Kidney (tissue), 13 donors: ENCODE measurements at regions not wholly inside any gene's neighbourhood (a gene's known extent, or its start where the extent isn't known, plus 50 kb on each side); places are given as distances from the start of the nearest gene placed in this dataset.

Experiments used
- DNase-seq, 5 donors: peaks; one replicate each; pipeline ENCODE4 v3.0.0-alpha.2; 2013 to 2020
- FAIRE-seq: peaks from 2 replicates; lab custom pipeline; 2012; peaks lifted over from hg19 to GRCh38; lab: Jason Lieb, UNC
- H3K27ac ChIP-seq, 2 donors: one replicate each; pipeline ENCODE4 v1.7.0; 2013; ENCODE audit warnings: low read depth in 2 of 2, low read length in 2 of 2, inconsistent platforms in 1 of 2
- H3K27me3 ChIP-seq: one replicate; pipeline ENCODE4 v1.7.1; 2013; ENCODE audit warnings: low read length, inconsistent platforms; ENCODE audit not compliant: control insufficient read depth, insufficient read depth
- H3K36me3 ChIP-seq, 3 donors: one replicate each; pipeline versions ENCODE4 v1.7.0 to v1.7.1; 2013; ENCODE audit warnings: low read length in 3 of 3, control low read depth in 1 of 3, inconsistent platforms in 1 of 3; ENCODE audit not compliant: insufficient read depth in 3 of 3, control insufficient read depth in 2 of 3
- H3K4me1 ChIP-seq, 3 donors: one replicate each; pipeline versions ENCODE4 v1.7.0 to v1.7.1; 2013; ENCODE audit warnings: low read length in 3 of 3, inconsistent platforms in 1 of 3, low read depth in 1 of 3; ENCODE audit not compliant: control insufficient read depth in 2 of 3, insufficient read depth in 2 of 3
- H3K4me3 ChIP-seq, 3 donors: one replicate each; pipeline versions ENCODE4 v1.7.0 to v1.8.1; 2013; ENCODE audit warnings: low read length in 3 of 3, control low read depth in 1 of 3, inconsistent platforms in 1 of 3
- H3K9ac ChIP-seq, 3 donors: one replicate each; pipeline versions ENCODE4 v1.7.0 to v1.7.1; 2013; ENCODE audit warnings: low read length in 3 of 3, control low read depth in 1 of 3, inconsistent platforms in 1 of 3
- H3K9me3 ChIP-seq, 3 donors: one replicate each; pipeline versions ENCODE4 v1.7.0 to v1.7.1; 2013; ENCODE audit warnings: low read length in 3 of 3, control low read depth in 1 of 3, inconsistent platforms in 1 of 3; ENCODE audit not compliant: control insufficient read depth in 2 of 3, insufficient read depth in 1 of 3
- CTCF ChIP-seq: IDR thresholded peaks from 3 replicates; pipeline ENCODE4 v1.5.1; 2012; ENCODE audit warnings: mild to moderate bottlenecking, moderate library complexity, borderline replicate concordance; ENCODE audit not compliant: insufficient read depth; ENCODE audit errors: extremely low read depth
- intact Hi-C: fragments of 100-400 bp; cut with DNase I; formaldehyde crosslinking; loops from one replicate; pipeline ENCODE4 v1.11.1; 2022
- donor health status: control.
- donor health status: control.
- donor health status: control.
- donor health status: control.
- donor health status: control.
- donor health status: DM: yes; HTN: yes; CAD: no.
- donor health status: Normal renal cell carcinoma (clear cell type).

DNA sequence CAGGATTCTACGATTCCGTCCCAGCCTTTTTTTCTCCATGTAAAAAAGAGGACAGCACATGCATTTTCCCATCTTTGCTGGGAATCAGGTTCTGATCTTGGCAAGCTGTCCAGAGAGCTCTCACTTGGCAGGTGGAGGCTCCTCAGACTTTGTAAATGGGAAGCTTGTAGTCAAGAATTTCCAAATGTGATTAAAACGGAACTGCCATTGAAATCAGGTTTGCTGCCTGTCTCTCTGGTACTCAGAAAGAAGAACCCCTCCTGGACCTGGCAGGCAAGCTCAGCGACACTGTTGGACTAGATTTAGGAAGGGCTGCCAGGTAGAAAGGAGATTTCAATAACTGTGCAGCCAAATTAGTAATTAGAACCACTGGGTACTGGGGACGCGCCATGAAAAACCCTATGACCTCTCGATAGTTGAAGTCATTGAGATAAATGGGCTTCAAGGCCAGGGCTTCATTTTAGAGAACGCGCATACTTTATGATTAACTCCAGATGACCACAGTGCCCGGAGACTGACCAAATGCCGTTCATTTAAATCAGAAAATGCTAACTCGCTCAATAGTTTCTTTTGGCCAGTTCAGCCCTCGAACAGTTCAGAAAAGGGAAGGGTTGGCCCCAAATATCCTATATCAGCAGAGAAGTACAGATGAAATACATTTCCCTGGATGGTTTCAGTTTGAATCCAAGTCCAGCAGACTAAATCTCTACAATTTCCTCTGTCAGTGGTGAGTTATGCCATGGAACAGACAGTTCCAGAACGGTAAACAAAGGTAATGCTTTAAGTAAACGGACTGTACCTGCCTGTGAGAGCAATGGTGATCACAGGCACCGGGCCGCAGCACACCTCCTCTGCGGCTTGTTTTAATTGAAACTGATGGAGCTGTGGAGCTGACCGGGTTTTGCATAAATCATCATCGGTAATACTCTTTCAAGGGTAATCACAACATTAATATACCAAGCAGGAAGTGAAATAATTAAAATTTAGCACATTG is 517.4 kb downstream of the RFC3 start:
- TF ChIP-seq CTCF, result no peak
- no peaks in the 10 kb centered on the region for H3K27me3 ChIP-seq
- DNase-seq (no peak), FAIRE-seq (no peak)
- H3K9me3 ChIP-seq, result no peaks in the 10 kb centered on the region
- H3K4me3 ChIP-seq, result no peak overlapping the region
- no peak overlapping the region for H3K9ac ChIP-seq
- H3K4me1 ChIP-seq, result no peaks in the 10 kb centered on the region
- no peaks in the 10 kb centered on the region for H3K36me3 ChIP-seq
- no peak overlapping the region for H3K27ac ChIP-seq
- intact Hi-C loops, result no loop called here

- Histone ChIP-seq H3K9me3 (no peaks in the 10 kb centered on the region), H3K27me3 (no peaks in the 10 kb centered on the region), H3K4me1 (no peaks in the 10 kb centered on the region), H3K27ac (no peak overlapping the region), H3K9ac (no peak overlapping the region), H3K4me3 (no peak overlapping the region), H3K36me3 (no peaks in the 10 kb centered on the region)
- no peak for TF ChIP-seq CTCF
- DNase-seq, result no peak
- intact Hi-C loops, result no loop called here
- FAIRE-seq, result no peak
Measured at GRCh38 chr13:34338102-34338501, 520.2 kb downstream of the RFC3 start.

GRCh38 chr13:34340534-34340933 is 522.6 kb downstream of the RFC3 start:
- Histone ChIP-seq H3K9me3 (no peaks in the 10 kb centered on the region), H3K27me3 (no peaks in the 10 kb centered on the region), H3K27ac (no peak overlapping the region), H3K36me3 (no peaks in the 10 kb centered on the region), H3K4me3 (no peak overlapping the region), H3K4me1 (no peaks in the 10 kb centered on the region), H3K9ac (no peak overlapping the region)
- TF ChIP-seq CTCF, result no peak
- FAIRE-seq (no peak), DNase-seq (no peak)
- intact Hi-C loops, result no loop called here
